T-helper 22 cell (primary cell): ENCODE measurements at regions not wholly inside any gene's neighbourhood (a gene's known extent, or its start where the extent isn't known, plus 50 kb on each side); places are given as distances from the start of the nearest gene placed in this dataset.

Source experiments
- DNase-seq: peaks from one replicate; pipeline ENCODE4 v3.0.0-alpha.2; 2020; ENCODE audit warnings: low read depth

DNA sequence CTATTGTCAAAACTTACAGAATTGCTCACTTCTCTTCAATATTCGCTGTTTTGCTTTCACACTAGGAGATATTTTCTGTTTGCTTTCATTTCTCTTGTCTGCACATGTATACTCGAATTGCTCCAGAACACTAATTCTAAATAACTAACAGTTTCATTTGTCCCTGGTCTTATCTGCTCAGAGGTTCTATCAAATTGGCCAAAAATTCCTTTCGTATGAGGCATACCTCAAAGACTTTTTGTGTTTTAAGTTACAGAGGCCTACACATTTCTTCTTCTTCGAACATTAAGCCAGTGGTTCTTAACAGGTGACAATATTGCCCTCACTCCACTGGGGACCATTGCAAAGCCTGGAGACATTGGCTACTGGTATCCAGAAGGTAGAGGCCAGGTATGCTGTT lies 1314.6 kb downstream of the EFNB2 start:
- DNase-seq = no peak

GRCh38 chr13:105220063-105220462 lies 1315.4 kb downstream of the EFNB2 start:
- DNase-seq = no peak

GRCh38 chr13:105219651-105220050 lies 1315.8 kb downstream of the EFNB2 start:
- no peak for DNase-seq

DNA sequence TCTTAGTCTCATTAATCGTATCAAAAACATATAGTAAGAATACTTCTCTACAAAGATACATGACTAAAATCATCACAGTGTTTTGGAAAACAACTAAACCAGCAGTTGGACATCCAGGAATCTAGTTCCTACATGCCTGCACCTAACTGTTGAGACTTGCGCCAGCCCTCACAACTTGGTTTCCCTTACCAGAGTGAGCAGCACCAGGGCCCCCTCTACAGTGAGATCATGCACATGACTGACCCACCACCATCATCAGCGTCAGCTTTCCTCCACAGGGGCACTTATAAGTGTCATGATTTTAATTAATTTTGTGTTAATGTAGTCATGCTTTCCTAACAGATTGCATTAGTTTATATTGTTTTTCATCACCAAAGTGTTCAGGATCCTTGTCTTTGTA lies 1322.0 kb downstream of the EFNB2 start:
- no peak for DNase-seq

DNA sequence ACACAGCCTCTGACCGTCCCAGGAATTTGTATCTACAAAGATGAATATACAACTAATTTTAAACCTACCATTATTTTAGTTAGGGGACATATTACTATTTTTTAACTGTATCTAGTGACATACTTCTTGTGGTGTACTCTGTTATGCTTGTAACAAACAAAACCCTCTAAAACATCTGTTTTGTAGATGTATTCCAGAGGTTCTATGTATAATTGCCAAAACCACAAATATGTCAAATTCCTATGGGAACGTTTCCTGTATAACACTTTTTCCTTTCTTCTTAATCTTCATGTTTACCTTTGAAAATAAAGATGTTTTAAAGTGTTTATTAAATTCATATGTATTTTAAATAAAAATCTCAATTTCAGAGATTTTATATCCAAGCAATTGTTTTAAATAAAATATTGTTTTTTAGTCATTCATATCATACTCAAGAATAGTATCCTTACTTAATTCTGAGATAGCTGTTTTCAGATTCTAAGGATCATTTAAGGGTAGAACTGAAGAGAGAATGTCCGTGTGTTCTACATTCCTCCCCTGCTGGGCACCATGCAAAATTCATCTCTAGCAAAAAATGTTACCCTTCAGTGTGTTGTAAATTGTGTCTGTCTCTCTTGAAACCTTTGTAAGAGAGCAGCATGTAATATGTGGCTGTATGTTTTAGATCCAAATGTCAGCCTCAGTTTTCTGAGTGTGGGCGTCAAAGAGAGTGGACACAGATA lies 1327.7 kb downstream of the EFNB2 start:
- no peak for DNase-seq

DNA sequence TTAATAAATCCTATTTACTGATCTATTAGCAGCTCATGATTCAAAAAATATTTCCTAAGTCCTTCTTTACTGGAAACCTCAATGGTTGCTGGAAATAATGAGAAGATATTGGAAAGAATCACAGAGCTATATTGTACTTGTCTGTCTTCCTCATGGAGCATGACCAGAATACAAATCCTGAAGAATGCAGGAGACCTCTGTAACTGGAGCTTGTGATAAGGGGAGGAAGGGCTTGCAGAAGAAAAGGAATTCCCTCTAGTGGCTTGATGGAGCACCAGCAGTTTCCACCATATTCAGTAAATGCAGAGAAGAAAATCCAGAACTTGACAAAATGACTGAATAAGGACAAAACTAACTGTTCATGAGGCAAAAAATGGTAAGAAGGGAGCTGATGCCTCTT lies 1333.1 kb downstream of the EFNB2 start:
- DNase-seq = no peak

- no peak for DNase-seq
Measured at GRCh38 chr13:105201351-105201750, 1334.1 kb downstream of the EFNB2 start.

- no peak for DNase-seq
Measured at GRCh38 chr13:105200181-105200580, 1335.3 kb downstream of the EFNB2 start.

DNA sequence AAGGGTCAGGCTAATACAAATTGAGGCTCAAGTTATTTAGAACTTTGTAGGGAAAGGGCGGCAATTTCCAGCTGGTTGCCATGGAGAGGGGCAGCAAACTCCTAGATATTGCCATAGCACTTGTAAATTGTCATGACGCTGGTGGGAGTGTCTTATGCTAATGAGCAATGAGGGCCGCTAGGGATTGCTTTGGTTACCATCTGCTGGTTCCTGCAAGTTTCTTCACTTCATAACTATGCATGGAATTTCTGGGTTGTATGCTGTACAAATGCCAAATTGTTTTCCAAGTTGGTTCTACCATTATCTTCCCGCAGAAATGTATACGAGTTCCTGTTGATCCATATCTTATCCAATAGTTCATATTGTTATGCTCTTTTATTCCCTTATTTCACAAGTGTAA lies 1339.4 kb downstream of the EFNB2 start:
- no peak for DNase-seq

- no peak for DNase-seq
Measured at GRCh38 chr13:105193026-105193425, 1342.4 kb downstream of the EFNB2 start.

DNA sequence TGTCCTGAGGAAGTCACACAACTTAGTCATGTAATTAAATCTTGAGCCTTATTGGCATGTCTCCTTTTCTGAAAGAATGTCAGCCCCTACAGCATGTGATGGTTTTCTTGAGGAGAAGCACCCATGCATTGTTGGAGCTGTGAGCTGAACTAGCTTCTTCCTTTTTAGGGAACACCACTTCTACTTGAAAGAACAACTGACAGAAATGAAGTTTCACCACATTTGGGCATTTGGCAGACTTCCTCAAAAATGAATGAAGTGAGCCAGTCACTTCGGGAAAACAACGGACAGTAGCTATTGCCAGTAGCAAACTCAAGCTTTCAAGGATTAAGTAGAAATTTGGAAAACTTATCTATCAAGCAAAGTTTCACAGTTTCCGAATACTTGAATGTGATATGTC lies 1351.3 kb downstream of the EFNB2 start:
- no peak for DNase-seq

GRCh38 chr13:105177265-105177900 lies 1358.1 kb downstream of the EFNB2 start:
- no peak for DNase-seq

GRCh38 chr13:105170438-105170837 lies 1365.0 kb downstream of the EFNB2 start:
- no peak for DNase-seq

- DNase-seq = no peak
Measured at GRCh38 chr13:105168295-105168694, 1367.2 kb downstream of the EFNB2 start.

DNA sequence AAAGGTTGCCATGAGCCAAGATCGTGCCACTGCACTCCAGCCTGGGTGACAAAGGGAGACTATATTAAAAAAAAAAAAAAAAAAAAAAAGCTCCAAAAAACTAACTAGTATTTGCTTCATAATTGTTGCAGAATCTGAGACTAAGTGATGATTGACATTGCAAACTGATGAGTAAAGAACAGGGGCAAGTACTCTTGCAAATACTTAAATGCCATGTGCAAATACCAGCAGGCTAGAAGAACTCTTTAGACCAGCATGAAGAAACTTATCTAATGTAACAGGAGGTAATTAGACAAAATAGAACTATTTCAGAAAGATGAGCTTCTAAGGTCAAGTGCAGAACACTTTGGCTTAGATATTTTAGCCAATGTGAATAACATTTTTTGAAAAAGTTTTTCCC lies 1368.1 kb downstream of the EFNB2 start:
- no peak for DNase-seq

- DNase-seq = no peak
Measured at GRCh38 chr13:105165449-105166125, 1369.9 kb downstream of the EFNB2 start.

DNA sequence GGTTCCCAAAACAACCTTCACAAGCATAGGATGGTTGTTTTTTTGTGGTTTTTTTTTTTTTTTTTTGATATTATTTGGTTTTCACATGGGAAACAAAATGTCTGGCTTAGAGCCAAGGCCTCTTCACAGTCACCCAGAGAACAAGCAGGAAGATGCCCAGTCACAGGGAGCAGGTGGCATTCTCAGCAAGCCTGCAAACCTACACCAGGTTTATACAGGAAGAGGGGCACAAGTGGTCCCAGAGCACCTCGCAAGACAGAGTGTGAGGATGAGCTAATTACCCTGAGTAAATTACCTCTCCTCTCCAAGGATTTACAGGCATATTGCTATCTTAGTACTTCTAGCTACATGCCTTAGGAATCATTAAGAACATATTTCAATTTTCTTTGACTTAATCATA lies 1375.6 kb downstream of the EFNB2 start:
- no peak for DNase-seq

- no peak for DNase-seq
Measured at GRCh38 chr13:105153611-105154010, 1381.9 kb downstream of the EFNB2 start.

GRCh38 chr13:105151639-105152038 lies 1383.8 kb downstream of the EFNB2 start:
- DNase-seq = no peak

DNA sequence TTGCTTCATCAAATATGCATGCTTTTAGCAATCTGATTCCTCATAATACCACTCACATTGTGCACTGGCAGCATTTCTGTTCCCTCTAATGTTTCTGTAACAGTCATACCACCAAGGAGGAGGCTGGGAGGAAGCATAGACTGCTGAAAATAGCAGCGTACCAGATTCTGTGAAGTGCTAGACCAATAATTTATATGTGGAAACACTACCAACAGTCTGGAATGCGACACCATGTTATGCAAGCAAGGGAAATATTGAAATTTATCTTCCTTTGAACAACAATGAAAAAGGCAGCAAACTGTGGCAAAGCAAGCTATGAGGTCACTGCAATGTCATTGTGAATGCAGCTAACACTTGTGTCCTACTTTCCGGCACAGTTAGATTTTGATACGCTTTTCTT lies 1388.0 kb downstream of the EFNB2 start:
- no peak for DNase-seq

- no peak for DNase-seq
Measured at GRCh38 chr13:105144936-105145335, 1390.5 kb downstream of the EFNB2 start.

DNA sequence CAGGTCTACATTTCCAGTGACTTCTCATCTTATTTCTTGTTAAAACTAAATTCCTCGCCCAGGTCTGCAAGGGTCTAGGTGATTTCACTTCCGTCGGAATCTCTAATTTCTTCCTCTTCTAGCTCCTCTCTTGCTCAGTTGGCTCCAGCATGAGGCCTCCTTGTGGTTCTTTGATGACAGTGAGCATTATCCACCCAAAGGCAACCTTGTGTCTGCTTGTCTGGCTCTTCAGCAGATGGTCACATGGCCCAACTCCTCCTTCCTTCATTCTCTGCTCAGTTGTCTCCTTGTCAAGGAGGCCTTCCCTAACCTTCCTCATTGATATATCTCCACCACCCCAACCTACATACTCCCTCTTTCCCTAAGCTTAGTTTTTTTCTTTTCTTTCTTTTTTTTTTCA lies 1391.4 kb downstream of the EFNB2 start:
- no peak for DNase-seq

- DNase-seq = no peak
Measured at GRCh38 chr13:105142556-105142955, 1392.9 kb downstream of the EFNB2 start.
